MCF 10A (cell line): ENCODE measurements at regions not wholly inside any gene's neighbourhood (a gene's known extent, or its start where the extent isn't known, plus 50 kb on each side); places are given as distances from the start of the nearest gene placed in this dataset.

Experiments used
- BruUV-seq: library from RNA; stranded (reverse); fragments of 400-500 nt; replicated peaks from 2 replicates; lab custom pipeline; 2021; lab: Mats Ljungman, UMichigan
- CTCF ChIA-PET: fragments of 300-600 bp; sonication (Branson Sonifier 250); formaldehyde crosslinking; extraction: SDS; loops from one replicate; lab custom pipeline; 2021; ENCODE audit warnings: antibody characterized with exemption, inconsistent platforms; lab: Yijun Ruan, JAX
- POLR2A ChIA-PET: fragments of 300-600, 350-650 bp; sonication (Branson Sonifier 250); formaldehyde crosslinking; extraction: SDS; loops from one replicate; lab custom pipeline; 2020; ENCODE audit warnings: antibody characterized with exemption, inconsistent platforms; lab: Yijun Ruan, JAX
- DNase-seq: peaks from one replicate; pipeline ENCODE4 v3.0.0-alpha.2; 2018; ENCODE audit not compliant: unreplicated experiment
- H3K27ac Mint-ChIP-seq: one replicate; pipeline ENCODE4 v1.8.0; 2022; ENCODE audit warnings: mild to moderate bottlenecking, low read depth, mixed read lengths; ENCODE audit not compliant: unreplicated experiment
- H3K27me3 Mint-ChIP-seq: one replicate; pipeline ENCODE4 v1.8.0; 2022; ENCODE audit warnings: mixed read lengths; ENCODE audit not compliant: insufficient read depth, unreplicated experiment
- H3K36me3 Mint-ChIP-seq: one replicate; pipeline ENCODE4 v1.8.0; 2022; ENCODE audit warnings: mild to moderate bottlenecking, moderate library complexity, mixed read lengths; ENCODE audit not compliant: insufficient read depth, unreplicated experiment
- H3K4me1 Mint-ChIP-seq: one replicate; pipeline ENCODE4 v1.8.0; 2022; ENCODE audit warnings: mixed read lengths; ENCODE audit not compliant: insufficient read depth, unreplicated experiment
- H3K4me3 Mint-ChIP-seq: one replicate; pipeline ENCODE4 v1.8.0; 2022; ENCODE audit warnings: mild to moderate bottlenecking, moderate library complexity, mixed read lengths; ENCODE audit not compliant: unreplicated experiment
- H3K9me3 Mint-ChIP-seq: one replicate; pipeline ENCODE4 v1.8.0; 2022; ENCODE audit warnings: mixed read lengths; ENCODE audit not compliant: unreplicated experiment
- CTCF ChIP-seq: fragments of 200-600 bp; IDR thresholded peaks from one replicate; pipeline ENCODE4 v1.8.0; 2022; ENCODE audit warnings: antibody characterized with exemption, mild to moderate bottlenecking; ENCODE audit not compliant: unreplicated experiment
- intact Hi-C: fragments of 100-400 bp; cut with micrococcal nuclease; formaldehyde crosslinking; loops from 2 replicates; pipeline ENCODE4 v1.14.1; 2022

- Mint-ChIP-seq H3K4me1 (no peaks in the 10 kb centered on the region), H3K36me3 (no peaks in the 10 kb centered on the region), H3K4me3 (no peak overlapping the region), H3K27me3 (no peaks in the 10 kb centered on the region), H3K9me3 (peaks cover 18% of the 10 kb centered on the region), H3K27ac (no peak overlapping the region)
- intact Hi-C loops: no loop called here
- BruUV-seq: no TSS peak
- ChIA-PET POLR2A (no interaction called here), CTCF (no interaction called here)
- TF ChIP-seq CTCF: no peak
- no peak for DNase-seq
Measured at GRCh38 chr6:17200395-17200794, 80.8 kb upstream of the RBM24 start.

- no peak for DNase-seq
- Mint-ChIP-seq H3K4me1 (no peaks in the 10 kb centered on the region), H3K4me3 (no peak overlapping the region)
Measured at GRCh38 chr6:17202526-17202925, 78.6 kb upstream of the RBM24 start.

GRCh38 chr6:17204533-17204932, 76.6 kb upstream of the RBM24 start:
- CTCF ChIA-PET: no interaction called here
- TF ChIP-seq CTCF: no peak
- intact Hi-C loops: no loop called here
- H3K4me3 Mint-ChIP-seq: no peak overlapping the region
- no peaks in the 10 kb centered on the region for H3K4me1 Mint-ChIP-seq
- POLR2A ChIA-PET: no interaction called here
- DNase-seq: no peak
- no peaks in the 10 kb centered on the region for H3K36me3 Mint-ChIP-seq
- no peak overlapping the region for H3K27ac Mint-ChIP-seq
- no TSS peak for BruUV-seq
- no peaks in the 10 kb centered on the region for H3K27me3 Mint-ChIP-seq
- H3K9me3 Mint-ChIP-seq: peaks cover 18% of the 10 kb centered on the region

More at GRCh38 chr6:17202526-17202925, 78.6 kb upstream of the RBM24 start:
- Mint-ChIP-seq H3K9me3 (peaks cover 18% of the 10 kb centered on the region), H3K27me3 (no peaks in the 10 kb centered on the region), H3K27ac (no peak overlapping the region), H3K36me3 (no peaks in the 10 kb centered on the region)
- intact Hi-C loops: no loop called here
- ChIA-PET POLR2A (no interaction called here), CTCF (no interaction called here)
- BruUV-seq: no TSS peak
- no peak for TF ChIP-seq CTCF

- no peak for DNase-seq
- H3K27ac Mint-ChIP-seq: no peak overlapping the region
- H3K9me3 Mint-ChIP-seq: peaks cover 12% of the 10 kb centered on the region
- H3K27me3 Mint-ChIP-seq: no peaks in the 10 kb centered on the region
- H3K36me3 Mint-ChIP-seq: no peaks in the 10 kb centered on the region
- TF ChIP-seq CTCF: no peak
- ChIA-PET POLR2A (no interaction called here), CTCF (no interaction called here)
- BruUV-seq: no TSS peak
- H3K4me1 Mint-ChIP-seq: no peaks in the 10 kb centered on the region
- intact Hi-C loops: no loop called here
- H3K4me3 Mint-ChIP-seq: no peak overlapping the region
Measured at GRCh38 chr6:17206566-17207072, 74.5 kb upstream of the RBM24 start.
